CD4-positive, CD25-positive, alpha-beta regulatory T cell (primary cell): ENCODE measurements at regions not wholly inside any gene's neighbourhood (a gene's known extent, or its start where the extent isn't known, plus 50 kb on each side); places are given as distances from the start of the nearest gene placed in this dataset.

Experiments used
- ATAC-seq, 2 donors: fragments of 150-1000 bp; cut with Tn5 transposase; one replicate each; pipeline ENCODE4 v1.10.0; 2021; ENCODE audit warnings: low read depth in 2 of 2, moderate number of reproducible peaks in 2 of 2, moderate library complexity in 1 of 2
- DNase-seq, 3 donors: peaks; one replicate each; pipeline versions ENCODE4 v3.0.0 to v3.0.0-alpha.2; 2012 to 2022; ENCODE audit warnings: mixed read lengths in 1 of 3
- H3K27ac ChIP-seq: one replicate; pipeline ENCODE4 v1.7.0; 2013; ENCODE audit warnings: mild to moderate bottlenecking, low read length; ENCODE audit not compliant: insufficient read depth, poor library complexity, severe bottlenecking
- H3K27me3 ChIP-seq: one replicate; pipeline ENCODE4 v1.7.0; 2013; ENCODE audit warnings: low read length; ENCODE audit not compliant: control insufficient read depth, insufficient read depth
- H3K36me3 ChIP-seq: one replicate; pipeline ENCODE4 v1.7.0; 2013; ENCODE audit warnings: mild to moderate bottlenecking, low read length, moderate library complexity; ENCODE audit not compliant: control insufficient read depth, insufficient read depth
- H3K4me1 ChIP-seq: 2 replicates; pipeline ENCODE4 v1.7.0; 2013; ENCODE audit warnings: mild to moderate bottlenecking, low read length; ENCODE audit not compliant: insufficient read depth, control insufficient read depth, poor library complexity, severe bottlenecking
- H3K4me3 ChIP-seq: one replicate; pipeline ENCODE4 v1.7.0; 2013; ENCODE audit warnings: low read depth, mild to moderate bottlenecking, low read length, moderate library complexity
- H3K9me3 ChIP-seq, 2 experiments: 1 replicate in 1 of 2; 2 replicates in 1 of 2; pipeline ENCODE4 v1.7.0; 2013; ENCODE audit warnings: low read length in 2 of 2, mild to moderate bottlenecking in 1 of 2, moderate library complexity in 1 of 2; ENCODE audit not compliant: control insufficient read depth in 2 of 2
- H3K27ac Mint-ChIP-seq, 3 donors: one replicate each; pipeline ENCODE4 v1.8.0; 2020 to 2022; ENCODE audit warnings: mild to moderate bottlenecking in 3 of 3, mixed read lengths in 3 of 3, moderate library complexity in 2 of 3
- H3K27me3 Mint-ChIP-seq: one replicate; pipeline ENCODE4 v1.8.0; 2022; ENCODE audit warnings: mild to moderate bottlenecking, mixed read lengths
- H3K36me3 Mint-ChIP-seq: one replicate; pipeline ENCODE4 v1.8.0; 2020; ENCODE audit warnings: mixed read lengths
- H3K4me1 Mint-ChIP-seq, 4 donors: one replicate each; pipeline ENCODE4 v1.8.0; 2020 to 2022; ENCODE audit warnings: mixed read lengths in 4 of 4, mild to moderate bottlenecking in 1 of 4
- H3K4me3 Mint-ChIP-seq, 4 donors: one replicate each; pipeline ENCODE4 v1.8.0; 2020 to 2022; ENCODE audit warnings: mild to moderate bottlenecking in 4 of 4, mixed read lengths in 4 of 4, moderate library complexity in 3 of 4
- H3K9me3 Mint-ChIP-seq, 7 donors: one replicate each; pipeline ENCODE4 v1.8.0; 2020 to 2022; ENCODE audit warnings: mixed read lengths in 7 of 7, mild to moderate bottlenecking in 3 of 7, moderate library complexity in 2 of 7

GRCh38 chr4:126825083-126825482 is 807.7 kb upstream of the INTU start:
- Histone ChIP-seq H3K4me3 (no peak overlapping the region), H3K9me3 (peaks cover 0 to 4% of the 10 kb centered on the region in 2 experiments), H3K27ac (no peak overlapping the region), H3K36me3 (no peaks in the 10 kb centered on the region), H3K27me3 (no peaks in the 10 kb centered on the region), H3K4me1 (no peaks in the 10 kb centered on the region)
- DNase-seq: no peak
- peaks cover 0 to 20% (median 3%) of the 10 kb centered on the region in 7 donors for H3K9me3 Mint-ChIP-seq
- H3K4me1 Mint-ChIP-seq: no peaks in the 10 kb centered on the region
- H3K27me3 Mint-ChIP-seq: no peaks in the 10 kb centered on the region
- H3K36me3 Mint-ChIP-seq: no peaks in the 10 kb centered on the region
- H3K4me3 Mint-ChIP-seq: no peak overlapping the region
- no peak for ATAC-seq
- H3K27ac Mint-ChIP-seq: no peak overlapping the region

GRCh38 chr4:126827669-126828068 is 805.1 kb upstream of the INTU start:
- DNase-seq: no peak
- H3K9me3 Mint-ChIP-seq: peaks cover 0 to 25% (median 4%) of the 10 kb centered on the region in 7 donors
- H3K4me1 Mint-ChIP-seq: no peaks in the 10 kb centered on the region
- no peak overlapping the region for H3K4me3 Mint-ChIP-seq
- no peaks in the 10 kb centered on the region for H3K36me3 ChIP-seq
- H3K36me3 Mint-ChIP-seq: no peaks in the 10 kb centered on the region
- H3K4me1 ChIP-seq: no peaks in the 10 kb centered on the region
- H3K4me3 ChIP-seq: no peak overlapping the region
- ATAC-seq: no peak
- H3K27me3 Mint-ChIP-seq: no peaks in the 10 kb centered on the region
- no peaks in the 10 kb centered on the region for H3K27me3 ChIP-seq
- H3K27ac ChIP-seq: no peak overlapping the region
- H3K27ac Mint-ChIP-seq: no peak overlapping the region
- peaks cover 0 to 11% of the 10 kb centered on the region in 2 experiments for H3K9me3 ChIP-seq

- Mint-ChIP-seq H3K9me3 (peaks cover 3 to 40% (median 11%) of the 10 kb centered on the region in 7 donors), H3K27ac (no peak overlapping the region), H3K4me1 (no peaks in the 10 kb centered on the region), H3K36me3 (no peaks in the 10 kb centered on the region), H3K4me3 (no peak overlapping the region), H3K27me3 (no peaks in the 10 kb centered on the region)
- no peak overlapping the region for H3K4me3 ChIP-seq
- H3K9me3 ChIP-seq: peaks cover 0 to 7% of the 10 kb centered on the region in 2 experiments
- H3K27ac ChIP-seq: no peak overlapping the region
- DNase-seq: no peak
- H3K4me1 ChIP-seq: no peaks in the 10 kb centered on the region
- H3K27me3 ChIP-seq: no peaks in the 10 kb centered on the region
- ATAC-seq: no peak
- H3K36me3 ChIP-seq: no peaks in the 10 kb centered on the region
These were observed 797.9 kb upstream of the INTU start for GRCh38 chr4:126834854-126835253.

GRCh38 chr4:126838941-126839679 is 793.6 kb upstream of the INTU start:
- Mint-ChIP-seq H3K27ac (no peak overlapping the region), H3K9me3 (peaks cover 3 to 24% (median 8%) of the 10 kb centered on the region in 7 donors), H3K36me3 (no peaks in the 10 kb centered on the region), H3K4me1 (no peaks in the 10 kb centered on the region), H3K4me3 (no peak overlapping the region), H3K27me3 (no peaks in the 10 kb centered on the region)
- peaks cover 0 to 6% of the 10 kb centered on the region in 2 experiments for H3K9me3 ChIP-seq
- no peak overlapping the region for H3K4me3 ChIP-seq
- ATAC-seq: no peak
- no peaks in the 10 kb centered on the region for H3K4me1 ChIP-seq
- DNase-seq: no peak
- no peak overlapping the region for H3K27ac ChIP-seq
- H3K27me3 ChIP-seq: no peaks in the 10 kb centered on the region
- H3K36me3 ChIP-seq: no peaks in the 10 kb centered on the region

- no peak for ATAC-seq
- Histone ChIP-seq H3K9me3 (peaks cover 0 to 6% of the 10 kb centered on the region in 2 experiments), H3K36me3 (no peaks in the 10 kb centered on the region), H3K27ac (no peak overlapping the region), H3K4me1 (no peaks in the 10 kb centered on the region), H3K27me3 (no peaks in the 10 kb centered on the region), H3K4me3 (no peak overlapping the region)
- Mint-ChIP-seq H3K27me3 (no peaks in the 10 kb centered on the region), H3K4me1 (no peaks in the 10 kb centered on the region), H3K9me3 (peaks cover 4 to 12% (median 5%) of the 10 kb centered on the region in 7 donors), H3K36me3 (no peaks in the 10 kb centered on the region), H3K27ac (no peak overlapping the region), H3K4me3 (no peak overlapping the region)
- no peak for DNase-seq
These were observed 789.2 kb upstream of the INTU start for GRCh38 chr4:126843492-126844067.

- peaks cover under 1 to 12% (median 3%) of the 10 kb centered on the region in 7 donors for H3K9me3 Mint-ChIP-seq
- Histone ChIP-seq H3K4me3 (no peak overlapping the region), H3K27ac (no peak overlapping the region), H3K4me1 (no peaks in the 10 kb centered on the region), H3K36me3 (no peaks in the 10 kb centered on the region), H3K27me3 (no peaks in the 10 kb centered on the region), H3K9me3 (no peaks in the 10 kb centered on the region)
- ATAC-seq (no peak), DNase-seq (no peak)
- H3K4me3 Mint-ChIP-seq: no peak overlapping the region
- no peaks in the 10 kb centered on the region for H3K36me3 Mint-ChIP-seq
- H3K27me3 Mint-ChIP-seq: no peaks in the 10 kb centered on the region
- no peaks in the 10 kb centered on the region for H3K4me1 Mint-ChIP-seq
- no peak overlapping the region for H3K27ac Mint-ChIP-seq
These were observed 782.5 kb upstream of the INTU start for GRCh38 chr4:126850286-126850685.

- Mint-ChIP-seq H3K27ac (no peak overlapping the region), H3K4me1 (no peaks in the 10 kb centered on the region), H3K36me3 (no peaks in the 10 kb centered on the region), H3K9me3 (peaks cover 0 to 10% (median 2%) of the 10 kb centered on the region in 7 donors), H3K27me3 (no peaks in the 10 kb centered on the region), H3K4me3 (no peak overlapping the region)
- ATAC-seq: no peak
- H3K27me3 ChIP-seq: no peaks in the 10 kb centered on the region
- no peak for DNase-seq
- no peak overlapping the region for H3K27ac ChIP-seq
- H3K4me3 ChIP-seq: no peak overlapping the region
- no peaks in the 10 kb centered on the region for H3K4me1 ChIP-seq
- H3K9me3 ChIP-seq: no peaks in the 10 kb centered on the region
- H3K36me3 ChIP-seq: no peaks in the 10 kb centered on the region
These were observed 781.4 kb upstream of the INTU start for GRCh38 chr4:126851391-126851790.

GRCh38 chr4:126853715-126854114 is 779.0 kb upstream of the INTU start:
- Histone ChIP-seq H3K27ac (no peak overlapping the region), H3K9me3 (no peaks in the 10 kb centered on the region), H3K4me1 (no peaks in the 10 kb centered on the region), H3K4me3 (no peak overlapping the region), H3K36me3 (no peaks in the 10 kb centered on the region), H3K27me3 (no peaks in the 10 kb centered on the region)
- no peak for DNase-seq
- H3K4me1 Mint-ChIP-seq: no peaks in the 10 kb centered on the region
- H3K27ac Mint-ChIP-seq: no peak overlapping the region
- no peaks in the 10 kb centered on the region for H3K27me3 Mint-ChIP-seq
- no peak overlapping the region for H3K4me3 Mint-ChIP-seq
- H3K36me3 Mint-ChIP-seq: no peaks in the 10 kb centered on the region
- H3K9me3 Mint-ChIP-seq: peaks cover 0 to 10% (median 2%) of the 10 kb centered on the region in 7 donors
- ATAC-seq: no peak
